OCI-LY3 (cell line): ENCODE measurements at regions not wholly inside any gene's neighbourhood (a gene's known extent, or its start where the extent isn't known, plus 50 kb on each side); places are given as distances from the start of the nearest gene placed in this dataset.

Experiments
- H2AFZ ChIP-seq: fragments of 200-600, 300-600 bp; shearing (Covaris generic); 2 replicates; pipeline ENCODE4 v1.6.0; 2014; ENCODE audit warnings: antibody characterized with exemption, low read depth, low read length
- H3K27ac ChIP-seq: fragments of 200-600, 300-600 bp; sonication (generic); 2 replicates; pipeline ENCODE4 v1.5.1; 2014; ENCODE audit warnings: mild to moderate bottlenecking, low read length, moderate library complexity, mixed read lengths
- H3K27me3 ChIP-seq: fragments of 200-600, 300-600 bp; sonication (generic); 2 replicates; pipeline ENCODE4 v1.6.1; 2014; ENCODE audit warnings: low read depth, low read length, mixed read lengths
- H3K36me3 ChIP-seq: fragments of 200-600, 300-600 bp; sonication (generic); replicated peaks from 2 replicates; pipeline ENCODE3; 2014; ENCODE audit warnings: low read depth, low read length, mixed read lengths
- H3K4me1 ChIP-seq: fragments of 300-600, 200-600 bp; sonication (generic); 2 replicates; pipeline ENCODE4 v1.6.1; 2014; ENCODE audit warnings: low read length, mixed read lengths
- H3K4me2 ChIP-seq: fragments of 200-600, 300-600 bp; sonication (generic); 2 replicates; pipeline ENCODE4 v1.6.1; 2014; ENCODE audit warnings: low read length, mixed read lengths
- H3K4me3 ChIP-seq: fragments of 300-600, 200-600 bp; sonication (generic); 2 replicates; pipeline ENCODE4 v1.5.1; 2014; ENCODE audit warnings: antibody characterized with exemption, mild to moderate bottlenecking, low read length, moderate library complexity
- H3K79me2 ChIP-seq: fragments of 300-600, 200-600 bp; shearing (Covaris generic); 2 replicates; pipeline ENCODE4 v1.6.1; 2014; ENCODE audit warnings: mild to moderate bottlenecking, low read length, mixed read lengths
- H3K9ac ChIP-seq: fragments of 300-600, 200-600 bp; shearing (Covaris generic); 2 replicates; pipeline ENCODE4 v1.6.0; 2014; ENCODE audit warnings: mild to moderate bottlenecking, low read length, moderate library complexity
- H3K9me3 ChIP-seq: fragments of 200-600, 300-600 bp; shearing (Covaris generic); 2 replicates; pipeline ENCODE4 v1.6.1; 2014; ENCODE audit warnings: low read length, mixed read lengths; ENCODE audit not compliant: insufficient read depth
- H4K20me1 ChIP-seq: fragments of 200-600, 300-600 bp; sonication (generic); 2 replicates; pipeline ENCODE4 v1.6.1; 2016; ENCODE audit warnings: low read length, mixed read lengths; ENCODE audit not compliant: insufficient read depth
- CTCF ChIP-seq: fragments of 200-600, 300-600 bp; sonication (generic); IDR thresholded peaks from 2 replicates; pipeline ENCODE4 v1.5.1; 2014; ENCODE audit warnings: antibody characterized with exemption, low read length, low read depth
- EZH2phosphoT487 ChIP-seq: fragments of 200-600 bp; shearing (Covaris generic); IDR thresholded peaks from 2 replicates; pipeline ENCODE4 v1.6.1; 2018; ENCODE audit warnings: antibody characterized with exemption, mixed run types, low read depth

DNA sequence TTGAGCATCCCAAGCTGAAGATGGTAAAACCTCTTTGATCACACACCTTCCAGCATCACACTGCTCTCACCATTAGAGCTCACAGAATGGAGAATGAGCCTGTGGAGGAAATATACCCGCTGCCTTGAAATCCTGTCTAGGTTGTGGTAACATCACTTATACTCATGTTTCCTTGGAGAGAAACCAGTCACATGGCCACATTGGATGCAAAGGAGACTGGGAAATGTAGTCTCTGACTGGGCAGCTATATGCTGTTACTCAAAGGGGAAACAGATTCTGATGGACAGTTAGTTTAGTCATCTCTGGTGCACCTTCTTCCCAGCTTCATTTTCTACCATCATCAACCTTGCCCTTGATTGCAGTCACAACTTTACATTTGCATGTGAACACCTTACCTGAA is 286.3 kb downstream of the ANKRD50 start:
- no peak for TF ChIP-seq EZH2phosphoT487
- TF ChIP-seq CTCF = no peak
- H3K9me3 ChIP-seq = no peaks in the 10 kb centered on the region
- H3K4me3 ChIP-seq = no peak overlapping the region
- H3K27me3 ChIP-seq = no peaks in the 10 kb centered on the region
- no peak overlapping the region for H3K27ac ChIP-seq
- H3K36me3 ChIP-seq = no peaks in the 10 kb centered on the region
- no peaks in the 10 kb centered on the region for H4K20me1 ChIP-seq
- no peaks in the 10 kb centered on the region for H3K4me1 ChIP-seq
- no peak overlapping the region for H2AFZ ChIP-seq
- no peak overlapping the region for H3K4me2 ChIP-seq
- H3K9ac ChIP-seq = no peak overlapping the region
- H3K79me2 ChIP-seq = no peaks in the 10 kb centered on the region

DNA sequence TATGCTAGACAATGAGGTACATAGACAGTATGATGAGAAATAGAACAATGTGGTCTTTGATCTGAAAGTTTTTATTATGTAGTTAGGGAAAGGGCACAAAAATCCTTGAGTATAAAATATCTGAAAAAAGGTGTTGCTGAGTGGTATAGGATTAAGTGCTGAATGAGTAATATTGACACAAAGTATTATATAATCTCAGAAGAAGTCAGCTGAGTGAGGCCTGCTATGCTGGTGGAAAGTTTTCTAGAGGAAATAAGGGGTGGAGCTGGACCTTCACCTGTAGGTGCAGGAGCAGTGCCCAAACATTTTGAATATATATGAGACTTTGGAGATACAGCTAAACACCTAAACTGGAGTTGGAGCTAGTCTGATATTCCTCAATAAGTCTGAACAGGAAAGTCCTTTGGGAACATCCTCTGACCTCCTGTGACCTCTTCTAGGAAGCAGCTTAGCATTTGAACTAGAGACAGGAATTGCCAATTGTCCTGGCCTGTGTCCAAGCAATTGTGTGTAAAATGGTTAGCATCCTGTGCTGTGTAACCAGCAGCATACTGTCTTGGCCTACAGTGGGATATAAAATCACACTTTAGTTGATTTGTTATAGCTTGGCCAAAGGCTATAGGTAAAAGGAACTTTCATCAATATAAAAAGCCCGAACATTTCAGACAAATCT is 285.3 kb downstream of the ANKRD50 start:
- no peak overlapping the region for H3K4me3 ChIP-seq
- no peaks in the 10 kb centered on the region for H3K4me1 ChIP-seq
- TF ChIP-seq CTCF (no peak), EZH2phosphoT487 (no peak)
- H4K20me1 ChIP-seq = no peaks in the 10 kb centered on the region
- no peak overlapping the region for H3K9ac ChIP-seq
- H3K36me3 ChIP-seq = no peaks in the 10 kb centered on the region
- H2AFZ ChIP-seq = no peak overlapping the region
- no peak overlapping the region for H3K4me2 ChIP-seq
- no peaks in the 10 kb centered on the region for H3K9me3 ChIP-seq
- no peaks in the 10 kb centered on the region for H3K27me3 ChIP-seq
- H3K79me2 ChIP-seq = no peaks in the 10 kb centered on the region
- H3K27ac ChIP-seq = no peak overlapping the region

DNA sequence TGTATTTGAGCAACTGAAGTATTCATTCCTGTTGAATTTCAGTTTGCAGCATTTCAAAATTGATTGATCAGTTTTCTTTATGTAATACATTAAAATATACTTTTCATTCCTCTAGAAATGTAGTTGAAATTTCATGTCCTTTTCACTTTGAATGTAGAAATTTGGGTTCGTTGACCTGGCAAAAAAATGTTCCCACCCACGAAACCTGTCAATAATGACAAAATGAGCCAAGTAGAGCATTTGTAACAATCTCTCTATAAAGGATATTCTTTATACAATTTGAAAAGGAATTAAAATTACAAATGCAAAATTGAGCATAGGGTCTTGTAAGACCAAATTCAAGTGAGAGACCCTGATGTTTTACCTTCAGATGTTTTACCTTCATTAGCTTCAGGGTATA is 283.9 kb downstream of the ANKRD50 start:
- no peaks in the 10 kb centered on the region for H3K9me3 ChIP-seq
- H4K20me1 ChIP-seq = no peaks in the 10 kb centered on the region
- no peaks in the 10 kb centered on the region for H3K79me2 ChIP-seq
- H3K4me1 ChIP-seq = no peaks in the 10 kb centered on the region; the same call in 1 of the 2 replicates
- H3K9ac ChIP-seq = no peak overlapping the region
- no peaks in the 10 kb centered on the region for H3K36me3 ChIP-seq
- no peak overlapping the region for H3K4me2 ChIP-seq
- no peak overlapping the region for H3K27ac ChIP-seq
- no peaks in the 10 kb centered on the region for H3K27me3 ChIP-seq
- no peak overlapping the region for H3K4me3 ChIP-seq
- H2AFZ ChIP-seq = no peak overlapping the region
- TF ChIP-seq EZH2phosphoT487 (no peak), CTCF (no peak)

DNA sequence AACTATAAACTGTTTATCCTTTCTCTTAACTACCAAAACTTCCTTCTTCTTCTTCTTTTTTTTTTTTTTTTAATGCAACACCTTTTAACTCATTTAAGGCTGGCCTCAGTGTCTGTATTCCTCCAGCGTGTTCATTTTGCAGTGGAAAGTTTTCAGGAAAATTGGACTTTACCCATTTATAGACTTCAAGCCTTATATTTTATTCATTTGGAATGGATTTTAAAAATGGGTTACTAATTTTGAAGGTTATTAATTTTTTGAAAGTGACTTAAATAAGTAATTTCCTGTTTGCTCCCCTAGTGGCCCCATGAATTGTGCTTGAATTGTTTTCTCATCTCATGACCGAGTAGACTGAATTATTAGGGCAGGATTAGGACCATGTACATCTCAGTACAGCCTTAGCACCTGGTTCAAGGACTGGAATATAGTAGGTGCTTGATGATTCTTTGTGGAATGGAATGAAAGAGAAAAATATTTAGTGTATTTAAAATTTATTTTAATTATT is 282.7 kb downstream of the ANKRD50 start:
- Histone ChIP-seq H4K20me1 (no peaks in the 10 kb centered on the region), H3K4me2 (no peak overlapping the region), H3K9ac (no peak overlapping the region), H3K79me2 (no peaks in the 10 kb centered on the region), H2AFZ (peak overlapping the region; percentile 60; the same call in 1 of the 2 replicates), H3K27me3 (no peaks in the 10 kb centered on the region), H3K27ac (no peak overlapping the region), H3K4me1 (no peaks in the 10 kb centered on the region; the same call in 1 of the 2 replicates), H3K36me3 (no peaks in the 10 kb centered on the region), H3K4me3 (no peak overlapping the region), H3K9me3 (no peaks in the 10 kb centered on the region)
- TF ChIP-seq EZH2phosphoT487 (no peak), CTCF (no peak)
